Psoas muscle (tissue), 7 donors: ENCODE measurements at regions not wholly inside any gene's neighbourhood (a gene's known extent, or its start where the extent isn't known, plus 50 kb on each side); places are given as distances from the start of the nearest gene placed in this dataset.

Experiments used
- ATAC-seq, 4 donors: fragments of 200-7000 bp; cut with Tn5 transposase; one replicate each; pipeline ENCODE4 v1.9.1; 2020; ENCODE audit warnings: moderate library complexity in 3 of 4, mild to moderate bottlenecking in 2 of 4
- DNase-seq, 2 donors: peaks; one replicate each; pipeline ENCODE4 v3.0.0-alpha.2; 2020
- H3K27ac ChIP-seq: fragments of 200-600 bp; one replicate; pipeline ENCODE4 v1.8.0; 2022
- H3K27me3 ChIP-seq, 3 donors: fragments of 200-600 bp in 1 of 3; one replicate each; pipeline versions ENCODE4 v1.6.1 to v1.8.0; 2013 to 2022; ENCODE audit warnings: low read length in 2 of 3, mild to moderate bottlenecking in 2 of 3, moderate library complexity in 1 of 3; ENCODE audit not compliant: insufficient read depth in 3 of 3
- H3K36me3 ChIP-seq, 2 donors: fragments of 200-600 bp in 1 of 2; one replicate each; pipeline versions ENCODE4 v1.6.1 to v1.8.0; 2013 to 2022; ENCODE audit warnings: low read depth in 1 of 2, mild to moderate bottlenecking in 1 of 2, moderate library complexity in 1 of 2; ENCODE audit not compliant: insufficient read depth in 1 of 2
- H3K4me1 ChIP-seq: fragments of 200-600 bp; one replicate; pipeline ENCODE4 v1.8.0; 2022
- H3K4me3 ChIP-seq: fragments of 200-600 bp; one replicate; pipeline ENCODE4 v1.8.0; 2022; ENCODE audit warnings: mild to moderate bottlenecking
- H3K9me3 ChIP-seq: fragments of 200-600 bp; one replicate; pipeline ENCODE4 v1.8.0; 2022
- CTCF ChIP-seq: fragments of 200-600 bp; IDR thresholded peaks from one replicate; pipeline ENCODE4 v1.8.0; 2022; ENCODE audit warnings: antibody characterized with exemption
- WGBS, 3 donors: extraction: QIAGEN DNeasy Blood & Tissue Kit; methylation state at CpG; one replicate each; pipeline versions ENCODE4 v1.1.6 to v1.1.7; 2013; 5-methylcytosine and 5-hydroxymethylcytosine counted together
- intact Hi-C, 2 donors: fragments of 100-400 bp; cut with DNase I; formaldehyde crosslinking; loops; one replicate each; pipeline versions ENCODE4 v1.11.0 to v1.14.2; 2022
- donor health status: healthy with polysubstance abuse.
- donor health status: DM: no; HTN: no; CAD: no; lungs with moderate emphysema.
- donor health status: Bipolar disorder and iron deficiency.
- donor health status: healthy.
- donor health status: DM: yes; HTN: yes; CAD: no.
- donor health status: DM: no; HTN: no; CAD: no.
- donor health status: DM: yes; HTN: yes; CAD: no.

- WGBS, 3 donors: 80 to 89% (median 88%) methylated on average over 4 of the region's 4 CpGs
- peaks cover 0 to 2% (median 0%) of the 10 kb centered on the region in 3 donors for H3K27me3 ChIP-seq
- no peak overlapping the region for H3K4me3 ChIP-seq
- H3K27ac ChIP-seq: no peak overlapping the region
- no peak for ATAC-seq
- no peaks in the 10 kb centered on the region for H3K36me3 ChIP-seq
- no peak for DNase-seq
- intact Hi-C loops: no loop called here
- no peaks in the 10 kb centered on the region for H3K9me3 ChIP-seq
- H3K4me1 ChIP-seq: no peaks in the 10 kb centered on the region
- TF ChIP-seq CTCF: no peak
Observed at GRCh38 chr11:130620548-130620947, 172.1 kb downstream of the ADAMTS15 start.

- DNase-seq: no peak
- TF ChIP-seq CTCF: no peak
- 65 to 80% (median 68%) methylated on average over 5 of the region's 5 CpGs for whole genome bisulfite sequencing, 3 donors
- Histone ChIP-seq H3K4me1 (no peaks in the 10 kb centered on the region), H3K4me3 (no peak overlapping the region), H3K36me3 (no peaks in the 10 kb centered on the region), H3K9me3 (no peaks in the 10 kb centered on the region), H3K27me3 (peaks cover 0 to 2% (median 0%) of the 10 kb centered on the region in 3 donors), H3K27ac (no peak overlapping the region)
- no peak for ATAC-seq
- intact Hi-C loops: no loop called here
Observed at GRCh38 chr11:130622141-130622542, 173.7 kb downstream of the ADAMTS15 start.

- 63 to 76% (median 66%) methylated on average over 8 of the region's 8 CpGs for WGBS, 3 donors
- Histone ChIP-seq H3K4me3 (no peak overlapping the region), H3K27me3 (peaks cover 0 to 2% (median 0%) of the 10 kb centered on the region in 3 donors), H3K4me1 (no peaks in the 10 kb centered on the region), H3K27ac (no peak overlapping the region), H3K36me3 (no peaks in the 10 kb centered on the region), H3K9me3 (no peaks in the 10 kb centered on the region)
- ATAC-seq (no peak), DNase-seq (no peak)
- no peak for TF ChIP-seq CTCF
- intact Hi-C loops: no loop called here
Observed at GRCh38 chr11:130623670-130624668, 175.5 kb downstream of the ADAMTS15 start.

GRCh38 chr11:130624971-130625544 is 176.6 kb downstream of the ADAMTS15 start:
- Histone ChIP-seq H3K27me3 (no peaks in the 10 kb centered on the region), H3K9me3 (no peaks in the 10 kb centered on the region), H3K4me1 (no peaks in the 10 kb centered on the region), H3K27ac (no peak overlapping the region), H3K36me3 (no peaks in the 10 kb centered on the region), H3K4me3 (no peak overlapping the region)
- DNase-seq (no peak), ATAC-seq (no peak)
- intact Hi-C loops: no loop called here
- no peak for TF ChIP-seq CTCF
- WGBS, 3 donors: 92 to 93% (median 93%) methylated on average over 11 of the region's 11 CpGs
